Mesothelial cell of epicardium (in vitro differentiated cells): ENCODE measurements at regions not wholly inside any gene's neighbourhood (a gene's known extent, or its start where the extent isn't known, plus 50 kb on each side); places are given as distances from the start of the nearest gene placed in this dataset.

Experiments used
- DNase-seq, 2 experiments: peaks; one replicate each; pipeline ENCODE4 v3.0.0; 2021; ENCODE audit warnings: low spot score in 2 of 2; ENCODE audit not compliant: unreplicated experiment in 2 of 2
- H3K27ac Mint-ChIP-seq: 2 replicates; pipeline ENCODE4 v1.8.0; 2021; ENCODE audit warnings: mixed read lengths
- H3K27me3 Mint-ChIP-seq: 2 replicates; pipeline ENCODE4 v1.8.0; 2021; ENCODE audit warnings: low read depth, mixed read lengths
- H3K36me3 Mint-ChIP-seq: 2 replicates; pipeline ENCODE4 v1.8.0; 2021; ENCODE audit warnings: mixed read lengths
- H3K4me1 Mint-ChIP-seq: 2 replicates; pipeline ENCODE4 v1.8.0; 2021; ENCODE audit warnings: mixed read lengths
- H3K4me3 Mint-ChIP-seq: 2 replicates; pipeline ENCODE4 v1.8.0; 2021; ENCODE audit warnings: mild to moderate bottlenecking, moderate library complexity, mixed read lengths
- H3K9me3 Mint-ChIP-seq: 2 replicates; pipeline ENCODE4 v1.8.0; 2021; ENCODE audit warnings: mixed read lengths
- TF ChIP-seq, protein P1 (sequence below): fragments of 200-600 bp; sonication (generic); IDR thresholded peaks from one replicate; pipeline ENCODE4 v1.5.0; 2021; ENCODE audit warnings: antibody characterized with exemption; ENCODE audit not compliant: unreplicated experiment

DNA sequence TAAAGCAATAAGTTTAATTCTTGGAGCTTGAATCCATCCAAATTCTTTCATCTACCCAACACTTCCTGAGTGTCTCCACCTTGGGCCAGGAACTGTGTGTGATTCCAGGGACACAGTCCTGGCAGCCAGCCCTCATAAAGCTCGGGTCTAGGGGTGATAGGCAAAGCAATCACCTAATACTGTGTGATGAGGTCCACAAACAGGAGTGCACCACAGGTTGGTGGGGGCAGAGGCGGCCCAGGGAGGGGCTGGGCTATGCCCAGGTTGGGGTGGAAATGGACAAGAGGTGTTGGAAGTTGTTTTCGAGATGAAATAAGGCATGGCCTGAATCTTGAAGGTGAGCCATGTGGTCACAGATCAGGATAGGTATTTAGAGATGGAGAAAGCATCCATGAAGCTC lies 133.9 kb upstream of the PTCH1 start:
- Mint-ChIP-seq H3K27ac (no peak overlapping the region), H3K9me3 (peaks cover 5% of the 10 kb centered on the region), H3K4me3 (no peak overlapping the region), H3K27me3 (no peaks in the 10 kb centered on the region), H3K36me3 (peaks cover 3% of the 10 kb centered on the region), H3K4me1 (peaks cover 5% of the 10 kb centered on the region)
- no peak for DNase-seq
- TF ChIP-seq, protein P1, sequence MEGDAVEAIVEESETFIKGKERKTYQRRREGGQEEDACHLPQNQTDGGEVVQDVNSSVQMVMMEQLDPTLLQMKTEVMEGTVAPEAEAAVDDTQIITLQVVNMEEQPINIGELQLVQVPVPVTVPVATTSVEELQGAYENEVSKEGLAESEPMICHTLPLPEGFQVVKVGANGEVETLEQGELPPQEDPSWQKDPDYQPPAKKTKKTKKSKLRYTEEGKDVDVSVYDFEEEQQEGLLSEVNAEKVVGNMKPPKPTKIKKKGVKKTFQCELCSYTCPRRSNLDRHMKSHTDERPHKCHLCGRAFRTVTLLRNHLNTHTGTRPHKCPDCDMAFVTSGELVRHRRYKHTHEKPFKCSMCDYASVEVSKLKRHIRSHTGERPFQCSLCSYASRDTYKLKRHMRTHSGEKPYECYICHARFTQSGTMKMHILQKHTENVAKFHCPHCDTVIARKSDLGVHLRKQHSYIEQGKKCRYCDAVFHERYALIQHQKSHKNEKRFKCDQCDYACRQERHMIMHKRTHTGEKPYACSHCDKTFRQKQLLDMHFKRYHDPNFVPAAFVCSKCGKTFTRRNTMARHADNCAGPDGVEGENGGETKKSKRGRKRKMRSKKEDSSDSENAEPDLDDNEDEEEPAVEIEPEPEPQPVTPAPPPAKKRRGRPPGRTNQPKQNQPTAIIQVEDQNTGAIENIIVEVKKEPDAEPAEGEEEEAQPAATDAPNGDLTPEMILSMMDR: no peak

DNA sequence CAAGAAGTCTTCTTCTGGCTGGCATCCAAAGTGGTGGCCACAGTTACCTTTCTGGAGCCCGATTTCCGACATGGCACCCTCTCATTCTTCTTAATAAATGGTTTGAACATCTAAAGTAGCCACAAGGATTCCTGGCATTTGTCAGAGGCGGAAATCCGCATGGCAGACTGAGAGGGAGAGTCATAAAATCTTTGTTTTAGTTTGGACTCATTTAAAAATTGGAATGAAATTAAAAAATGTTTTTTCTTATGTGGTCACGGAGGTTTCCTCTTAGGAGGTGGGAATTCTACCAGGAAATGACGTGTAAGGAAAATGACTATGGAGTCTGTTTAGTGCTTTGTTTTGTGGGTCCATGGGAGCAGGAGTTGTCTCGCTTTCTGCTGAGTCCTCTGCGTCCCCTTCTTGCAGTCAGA lies 133.0 kb upstream of the PTCH1 start:
- Mint-ChIP-seq H3K4me3 (no peak overlapping the region), H3K27ac (no peak overlapping the region), H3K27me3 (no peaks in the 10 kb centered on the region), H3K36me3 (peaks cover 3% of the 10 kb centered on the region), H3K9me3 (peaks cover 5% of the 10 kb centered on the region), H3K4me1 (peaks cover 5% of the 10 kb centered on the region)
- DNase-seq: no peak
- TF ChIP-seq, protein P1: no peak

DNA sequence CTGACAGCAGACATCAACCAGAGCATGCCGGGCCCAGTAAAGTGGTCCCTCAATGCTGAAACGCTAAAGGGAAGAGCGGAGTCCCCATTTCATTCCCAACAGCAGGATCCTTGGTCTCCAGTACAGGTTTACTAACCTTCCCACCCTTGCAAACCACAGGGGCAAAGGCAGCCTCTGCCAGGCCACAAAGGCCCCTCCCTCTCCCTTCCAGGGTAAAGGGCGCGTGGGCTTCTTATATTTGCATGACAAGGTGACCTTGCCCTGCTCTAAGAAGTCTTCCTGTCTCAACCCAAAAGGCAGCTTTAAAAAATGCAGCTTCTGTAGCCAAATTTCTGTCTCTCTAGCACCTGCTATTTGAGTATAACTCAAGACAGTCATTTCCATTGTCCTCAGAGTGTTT lies 131.5 kb upstream of the PTCH1 start:
- Mint-ChIP-seq H3K9me3 (peaks cover under 1% of the 10 kb centered on the region), H3K27me3 (no peaks in the 10 kb centered on the region), H3K36me3 (no peaks in the 10 kb centered on the region), H3K27ac (no peak overlapping the region), H3K4me3 (no peak overlapping the region), H3K4me1 (peaks cover under 1% of the 10 kb centered on the region)
- no peak for DNase-seq
- TF ChIP-seq, protein P1: no peak

DNA sequence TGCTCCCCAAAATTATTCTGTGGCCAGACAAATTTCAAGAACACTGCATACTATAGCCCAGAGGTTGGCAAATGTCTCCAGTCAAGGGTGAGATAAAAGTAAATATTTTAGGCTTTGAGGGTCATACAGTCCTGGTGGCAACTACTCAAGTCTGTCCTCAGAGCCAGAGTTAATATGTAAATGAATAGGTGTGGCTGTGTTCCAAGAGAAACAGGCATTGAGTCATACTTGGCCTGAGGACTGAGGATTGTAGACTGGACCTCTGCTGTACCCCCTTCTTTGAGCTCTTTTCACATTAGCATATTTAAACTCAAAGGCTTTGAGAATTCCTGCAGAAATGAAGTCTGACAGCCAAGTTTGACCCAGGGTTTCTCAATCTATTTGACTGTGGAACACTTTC lies 129.2 kb upstream of the PTCH1 start:
- H3K36me3 Mint-ChIP-seq: no peaks in the 10 kb centered on the region
- H3K9me3 Mint-ChIP-seq: no peaks in the 10 kb centered on the region
- TF ChIP-seq, protein P1: no peak
- no peaks in the 10 kb centered on the region for H3K4me1 Mint-ChIP-seq
- no peak overlapping the region for H3K27ac Mint-ChIP-seq
- no peaks in the 10 kb centered on the region for H3K27me3 Mint-ChIP-seq
- no peak overlapping the region for H3K4me3 Mint-ChIP-seq
- no peak for DNase-seq

DNA sequence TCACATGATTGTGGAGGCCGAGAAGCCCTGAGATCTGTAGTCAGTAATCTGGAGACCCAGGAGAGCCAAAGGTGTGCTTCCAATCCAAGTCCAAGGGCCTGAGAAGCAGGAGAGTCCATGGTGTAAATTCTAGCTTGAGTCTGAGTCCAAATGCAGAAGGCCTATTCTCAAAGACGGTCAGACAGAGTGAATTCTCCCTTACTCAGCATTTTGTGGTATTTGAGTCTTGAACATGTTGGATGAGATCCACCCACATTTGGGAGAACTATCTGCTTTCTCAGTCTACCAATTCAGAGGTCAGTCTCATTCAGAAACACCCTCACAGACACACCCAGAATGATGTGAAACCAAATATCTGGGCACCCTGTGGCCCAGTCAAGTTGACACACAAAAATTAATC lies 128.8 kb upstream of the PTCH1 start:
- H3K9me3 Mint-ChIP-seq: no peaks in the 10 kb centered on the region
- no peak for DNase-seq
- no peak overlapping the region for H3K4me3 Mint-ChIP-seq
- H3K27me3 Mint-ChIP-seq: no peaks in the 10 kb centered on the region
- H3K27ac Mint-ChIP-seq: no peak overlapping the region
- TF ChIP-seq, protein P1: no peak
- no peaks in the 10 kb centered on the region for H3K36me3 Mint-ChIP-seq
- peaks cover 2% of the 10 kb centered on the region for H3K4me1 Mint-ChIP-seq

DNA sequence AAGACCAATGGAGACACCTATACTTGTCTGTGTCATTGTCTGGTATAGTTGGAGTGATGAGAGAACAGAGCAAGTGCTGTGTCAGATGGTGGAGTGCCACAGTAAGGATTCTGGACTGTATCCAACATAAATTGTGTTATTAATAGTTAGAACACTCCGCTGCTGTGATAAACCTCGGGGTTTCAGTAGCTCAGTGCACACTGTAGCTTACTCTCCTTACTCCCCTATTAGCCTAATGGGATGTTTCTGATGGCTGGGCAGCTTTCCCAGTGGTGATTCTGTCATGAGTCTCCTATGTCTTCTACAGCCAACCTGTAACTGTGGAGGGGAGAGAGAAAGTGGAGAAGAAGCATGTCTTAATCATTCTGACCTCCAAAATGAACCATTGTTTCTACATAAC lies 127.6 kb upstream of the PTCH1 start:
- H3K27ac Mint-ChIP-seq: no peak overlapping the region
- H3K4me1 Mint-ChIP-seq: peaks cover 4% of the 10 kb centered on the region
- H3K9me3 Mint-ChIP-seq: no peaks in the 10 kb centered on the region
- no peak overlapping the region for H3K4me3 Mint-ChIP-seq
- TF ChIP-seq, protein P1: no peak
- DNase-seq: no peak
- no peaks in the 10 kb centered on the region for H3K27me3 Mint-ChIP-seq
- no peaks in the 10 kb centered on the region for H3K36me3 Mint-ChIP-seq
